K562 (cell line): ENCODE measurements at regions not wholly inside any gene's neighbourhood (a gene's known extent, or its start where the extent isn't known, plus 50 kb on each side); places are given as distances from the start of the nearest gene placed in this dataset.

Experiments
- ATAC-seq: fragments of 200-7000 bp; cut with Tn5 transposase; 3 replicates; pipeline ENCODE4 v1.9.1; 2020; ENCODE audit warnings: moderate library complexity
- BruUV-seq: library from RNA; stranded (reverse); fragments of 400-500 nt; replicated peaks from 2 replicates; lab custom pipeline; 2021; lab: Mats Ljungman, UMichigan
- CTCF ChIA-PET: fragments of 300-600 bp; formaldehyde crosslinking; extraction: SDS; loops from one replicate; lab custom pipeline; 2021; ENCODE audit warnings: low intra/inter-chr PET ratio; lab: Yijun Ruan, JAX
- POLR2A ChIA-PET: fragments of 300-600, 350-650 bp; sonication (Branson Sonifier 250); formaldehyde crosslinking; extraction: SDS; loops from one replicate; lab custom pipeline; 2021; ENCODE audit warnings: antibody characterized with exemption, inconsistent platforms; lab: Yijun Ruan, JAX
- DNase-seq, 4 experiments: peaks; one replicate each; pipeline versions ENCODE4 v3.0.0 to v3.0.0-alpha.2; 2011 to 2018; ENCODE audit warnings: low spot score in 3 of 4, mixed read lengths in 3 of 4; ENCODE audit errors: extremely low read depth in 1 of 4
- FAIRE-seq: peaks from 2 replicates; lab custom pipeline; 2011; peaks lifted over from hg19 to GRCh38; lab: Jason Lieb, UNC
- H2AFZ ChIP-seq: 2 replicates; pipeline ENCODE4 v1.6.0; 2011; ENCODE audit warnings: low read depth, low read length, control low read depth, inconsistent platforms
- H3K27ac ChIP-seq: fragments of 200-600 bp; 3 replicates; pipeline ENCODE4 v1.8.0; 2011; ENCODE audit warnings: low read depth, mild to moderate bottlenecking, control low read depth, inconsistent platforms, low read length, moderate library complexity, mixed read lengths; ENCODE audit errors: extremely low read depth
- H3K27me3 ChIP-seq, 2 experiments: fragments of 300-600 bp in 1 of 2; 2 replicates in 1 of 2; 3 replicates in 1 of 2; pipeline versions ENCODE4 v1.6.0 to v1.8.0; 2011; ENCODE audit warnings: inconsistent platforms in 2 of 2, low read length in 2 of 2, mild to moderate bottlenecking in 1 of 2, mixed read lengths in 1 of 2, moderate library complexity in 1 of 2; ENCODE audit not compliant: control insufficient read depth in 2 of 2, insufficient read depth in 2 of 2
- H3K36me3 ChIP-seq: fragments of 300-600 bp; 3 replicates; pipeline ENCODE4 v1.8.0; 2011; ENCODE audit warnings: mild to moderate bottlenecking, low read length, inconsistent platforms; ENCODE audit not compliant: control insufficient read depth, insufficient read depth
- H3K4me1 ChIP-seq, 2 experiments: fragments of 200-600 bp in 1 of 2; replicated peaks in 1 of 2; 2 replicates in 1 of 2; 3 replicates in 1 of 2; pipeline versions ENCODE4 v1.5.1 to v1.8.0; 2011; ENCODE audit warnings: inconsistent platforms in 2 of 2, low read length in 2 of 2, mild to moderate bottlenecking in 1 of 2, mixed read lengths in 1 of 2, moderate library complexity in 1 of 2; ENCODE audit not compliant: control insufficient read depth in 2 of 2, insufficient read depth in 2 of 2
- H3K4me2 ChIP-seq: 2 replicates; pipeline ENCODE4 v1.6.1; 2011; ENCODE audit warnings: low read length, control low read depth, inconsistent platforms, mixed read lengths; ENCODE audit not compliant: insufficient read depth
- H3K4me3 ChIP-seq: fragments of 200-600 bp; sonication (generic), shearing (Covaris generic); 2 replicates; pipeline ENCODE4 v1.5.1; 2016; ENCODE audit warnings: control low read depth, inconsistent platforms
- H3K79me2 ChIP-seq: fragments of 200-600 bp; 3 replicates; pipeline ENCODE4 v1.8.0; 2011; ENCODE audit warnings: low read length, inconsistent platforms; ENCODE audit not compliant: control insufficient read depth, insufficient read depth
- H3K9ac ChIP-seq, 2 experiments: 2 replicates each; pipeline versions ENCODE4 v1.6.0 to v1.6.1; 2011; ENCODE audit warnings: low read depth in 2 of 2, low read length in 2 of 2, control low read depth in 1 of 2, inconsistent platforms in 1 of 2, mild to moderate bottlenecking in 1 of 2, mixed read lengths in 1 of 2; ENCODE audit not compliant: insufficient read depth in 1 of 2
- H3K9me1 ChIP-seq: one replicate; pipeline ENCODE4 v1.6.0; 2011; ENCODE audit warnings: inconsistent platforms, mild to moderate bottlenecking, low read length, moderate library complexity; ENCODE audit not compliant: control insufficient read depth, insufficient read depth
- H3K9me3 ChIP-seq: replicated peaks from 2 replicates; pipeline ENCODE4 v1.5.1; 2011; ENCODE audit warnings: low read depth, low read length, inconsistent platforms; ENCODE audit not compliant: control insufficient read depth, insufficient read depth
- H4K20me1 ChIP-seq: replicated peaks from 2 replicates; pipeline ENCODE4 v1.6.1; 2011; ENCODE audit warnings: low read length, inconsistent platforms, mixed read lengths; ENCODE audit not compliant: control insufficient read depth, insufficient read depth
- E2F1 ChIP-seq: sonication (generic); formaldehyde crosslinking; IDR thresholded peaks from 2 replicates; pipeline ENCODE4 v1.8.1; 2023; ENCODE audit warnings: mild to moderate bottlenecking, missing genetic modification reagents, moderate library complexity
- E2F5 ChIP-seq: sonication (generic); formaldehyde crosslinking; IDR thresholded peaks from 2 replicates; pipeline ENCODE4 v1.8.0; 2022; ENCODE audit warnings: mild to moderate bottlenecking, missing genetic modification reagents
- EP300 ChIP-seq: IDR thresholded peaks from 2 replicates; pipeline ENCODE4 v1.6.1; 2012; ENCODE audit warnings: low read length, improper control_type of control experiment
- ETV1 ChIP-seq: fragments of 450-650 bp; conservative IDR thresholded peaks from 2 replicates; pipeline ENCODE4 v1.6.1; 2016; ENCODE audit warnings: missing genetic modification characterization, control low read depth, low read depth, missing compliant biosample characterization
- FOXA3 ChIP-seq, 2 experiments: fragments of 450-650 bp in 1 of 2; sonication (generic) in 1 of 2; formaldehyde crosslinking; IDR thresholded peaks in 1 of 2; conservative IDR thresholded peaks in 1 of 2; 2 replicates each; pipeline versions ENCODE4 v1.4.0 to v1.8.0; 2020 to 2022; ENCODE audit warnings: mild to moderate bottlenecking in 2 of 2, missing genetic modification reagents in 1 of 2
- MCM7 ChIP-seq, 2 experiments: fragments of 450-650 bp; IDR thresholded peaks; 2 replicates each; pipeline ENCODE4 v1.6.1; 2016 to 2018
- MLX ChIP-seq, 2 experiments: fragments of 450-650 bp in 1 of 2; sonication (generic) in 1 of 2; formaldehyde crosslinking; conservative IDR thresholded peaks; 2 replicates each; pipeline versions ENCODE4 v1.4.0 to v1.8.1; 2020 to 2022; ENCODE audit warnings: mild to moderate bottlenecking in 1 of 2, missing genetic modification reagents in 1 of 2
- MXI1 ChIP-seq: IDR thresholded peaks from 2 replicates; pipeline ENCODE4 v1.6.1; 2011; ENCODE audit warnings: low read depth, mild to moderate bottlenecking, improper control_type of control experiment, low read length
- NCOR1 ChIP-seq: fragments of 450-650 bp; IDR thresholded peaks from 2 replicates; pipeline ENCODE4 v1.6.1; 2016; ENCODE audit warnings: mild to moderate bottlenecking, moderate library complexity
- POLR3A ChIP-seq: IDR thresholded peaks from 2 replicates; pipeline ENCODE4 v1.6.1; 2011; ENCODE audit warnings: borderline replicate concordance, mild to moderate bottlenecking, moderate library complexity; ENCODE audit not compliant: insufficient read length, insufficient read depth; ENCODE audit errors: extremely low read depth
- PRPF4 ChIP-seq: fragments of 200-400 bp; formaldehyde crosslinking; IDR thresholded peaks from one replicate; pipeline ENCODE4 v1.6.1; 2017; ENCODE audit warnings: low read length, low read depth, mild to moderate bottlenecking; ENCODE audit not compliant: insufficient read depth, poor library complexity, severe bottlenecking
- RBM14 ChIP-seq: fragments of 200-400 bp; formaldehyde crosslinking; IDR thresholded peaks from 2 replicates; pipeline ENCODE4 v1.6.1; 2018; ENCODE audit warnings: low read depth, mild to moderate bottlenecking, low read length, moderate library complexity, borderline replicate concordance; ENCODE audit not compliant: insufficient read depth
- SMARCA5 ChIP-seq: fragments of 450-650 bp; IDR thresholded peaks from 2 replicates; pipeline ENCODE4 v1.6.1; 2016
- SREBF1 ChIP-seq: fragments of 150-350 bp; IDR thresholded peaks from 2 replicates; pipeline ENCODE4 v1.6.1; 2014; ENCODE audit warnings: antibody characterized with exemption, low read depth, low read length, borderline replicate concordance
- TAL1 ChIP-seq: fragments of 450-650 bp; IDR thresholded peaks from 2 replicates; pipeline ENCODE4 v1.6.1; 2016; ENCODE audit warnings: mild to moderate bottlenecking
- TOE1 ChIP-seq, 2 experiments: fragments of 450-650 bp in 1 of 2; sonication (generic) in 1 of 2; formaldehyde crosslinking in 1 of 2; IDR thresholded peaks; 2 replicates each; pipeline versions ENCODE4 v1.7.1 to v1.8.0; 2016 to 2022; ENCODE audit warnings: borderline replicate concordance in 2 of 2, mild to moderate bottlenecking in 2 of 2, antibody characterized with exemption in 1 of 2, inconsistent platforms in 1 of 2, low read depth in 1 of 2, missing genetic modification reagents in 1 of 2, moderate library complexity in 1 of 2
- TSC22D4 ChIP-seq: fragments of 450-650 bp; IDR thresholded peaks from 2 replicates; pipeline ENCODE4 v1.6.1; 2016; ENCODE audit warnings: missing genetic modification characterization, missing biosample characterization, control low read depth
- ZBED1 ChIP-seq: IDR thresholded peaks from 2 replicates; pipeline ENCODE4 v1.6.1; 2014
- ZNF445 ChIP-seq: fragments of 250-450 bp; sonication (Bioruptor Pico); IDR thresholded peaks from 2 replicates; pipeline ENCODE4 v1.4.0; 2020; ENCODE audit warnings: low read depth, mild to moderate bottlenecking, moderate library complexity
- WGBS: fragments of 100-300 bp; shearing (Covaris generic); methylation state at CpG from one replicate; pipeline ENCODE4 v1.1.6; 2016; ENCODE audit warnings: low coverage, mixed read lengths; ENCODE audit not compliant: insufficient coverage; ENCODE audit errors: missing lambda C conversion rate; 5-methylcytosine and 5-hydroxymethylcytosine counted together
- in situ Hi-C: fragments of 300-500 bp; cut with MboI; formaldehyde crosslinking; loops from 4 replicates; pipeline ENCODE4 v1.15.0; 2018; ENCODE audit warnings: inconsistent platforms, mixed read lengths
- intact Hi-C: fragments of 100-400 bp; cut with micrococcal nuclease; formaldehyde crosslinking; loops from 2 replicates; pipeline ENCODE4 v1.14.2; 2022

DNA sequence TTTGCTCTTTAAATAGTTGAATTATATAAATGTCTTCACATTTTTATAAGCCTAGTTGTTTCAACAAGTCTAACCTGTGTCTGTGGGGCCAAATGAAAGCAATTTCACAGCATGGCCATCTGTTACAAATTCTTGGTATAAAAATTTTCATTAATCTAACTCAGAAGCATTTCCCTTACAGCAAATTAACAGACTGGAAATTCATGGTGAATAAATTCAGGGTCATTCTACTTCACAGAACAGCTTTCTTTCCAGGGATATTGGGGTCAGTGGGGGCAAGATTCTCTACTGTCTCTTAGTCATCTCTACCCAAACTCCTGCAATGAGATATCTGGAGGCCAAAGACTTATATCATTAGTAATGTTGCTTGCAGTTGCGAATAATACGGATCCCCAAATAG is 352.1 kb downstream of the MMUT start:
- intact Hi-C loops: no loop called here
- H4K20me1 ChIP-seq: no peaks in the 10 kb centered on the region
- no peaks in the 10 kb centered on the region for H3K9me3 ChIP-seq
- H3K4me1 ChIP-seq: no peaks in the 10 kb centered on the region
- no TSS peak for BruUV-seq
- no peak overlapping the region for H2AFZ ChIP-seq
- POLR2A ChIA-PET: no interaction called here
- ATAC-seq: no peak
- H3K4me3 ChIP-seq: no peak overlapping the region
- CTCF ChIA-PET: no interaction called here
- FAIRE-seq: no peak
- H3K36me3 ChIP-seq: no peaks in the 10 kb centered on the region
- H3K4me2 ChIP-seq: no peak overlapping the region
- in situ Hi-C loops: no loop called here
- no peaks in the 10 kb centered on the region for H3K27me3 ChIP-seq
- WGBS: 3% methylated on average over 2 of the region's 2 CpGs
- no peak overlapping the region for H3K9ac ChIP-seq
- no peak overlapping the region for H3K27ac ChIP-seq
- no peaks in the 10 kb centered on the region for H3K79me2 ChIP-seq
- H3K9me1 ChIP-seq: no peaks in the 10 kb centered on the region
- no peak for DNase-seq
- TF ChIP-seq RBM14: no peak
- no peak for TF ChIP-seq E2F5 (CRISPR knock-in tag)
- no peak for TF ChIP-seq ZNF445
- no peak for TF ChIP-seq PRPF4
- no peak for TF ChIP-seq TOE1 (IDR thresholded peaks at IDR 0.05; ENCODE audit: borderline replicate concordance)
- TF ChIP-seq TOE1 (CRISPR knock-in tag; IDR thresholded peaks at IDR 0.05; ENCODE audit: borderline replicate concordance, low read depth): no peak
- no peak for TF ChIP-seq MXI1
- no peak for TF ChIP-seq POLR3A
- TF ChIP-seq MLX (CRISPR knock-in tag; conservative IDR thresholded peaks at IDR 0.05): no peak
- TF ChIP-seq SMARCA5: no peak
- no peak for TF ChIP-seq ZBED1
- TF ChIP-seq TSC22D4 (tag): no peak
- TF ChIP-seq SREBF1: no peak
- no peak for TF ChIP-seq TAL1
- no peak for TF ChIP-seq E2F1
- no peak for TF ChIP-seq EP300
- no peak for TF ChIP-seq NCOR1
- TF ChIP-seq ETV1 (tag): no peak
- TF ChIP-seq MCM7 (IDR thresholded peaks at IDR 0.05): no peak
- TF ChIP-seq FOXA3 (CRISPR knock-in tag; conservative IDR thresholded peaks at IDR 0.05 in 1 of 2, IDR thresholded peaks at IDR 0.05 in 1 of 2): no peak
